A549 (cell line): ENCODE measurements at regions not wholly inside any gene's neighbourhood (a gene's known extent, or its start where the extent isn't known, plus 50 kb on each side); places are given as distances from the start of the nearest gene placed in this dataset.
A peak's percentile ranks its signal among the peaks of the same experiment; 100 is the strongest.

ENCODE experiments used
- ATAC-seq, 2 experiments: fragments of 200-7000 bp in 1 of 2; fragments of >200 bp in 1 of 2; cut with Nextera tagmentation in 1 of 2; cut with Tn5 transposase in 1 of 2; 3 replicates each; pipeline versions ENCODE4 v1.8.0 to v1.9.1; 2018 to 2020; ENCODE audit warnings: mild to moderate bottlenecking in 1 of 2, moderate library complexity in 1 of 2
- CTCF ChIA-PET: fragments of 300-600 bp; sonication (Branson Sonifier 250); formaldehyde crosslinking; extraction: SDS; loops from one replicate; lab custom pipeline; 2021; ENCODE audit warnings: antibody characterized with exemption, inconsistent platforms; lab: Yijun Ruan, JAX
- POLR2A ChIA-PET: fragments of 350-600 bp; formaldehyde crosslinking; extraction: SDS; loops from one replicate; lab custom pipeline; 2021; ENCODE audit warnings: antibody characterized with exemption, inconsistent platforms; lab: Yijun Ruan, JAX
- DNase-seq, 2 experiments: peaks; one replicate each; pipeline versions ENCODE4 v3.0.0 to v3.0.0-alpha.2; 2011 to 2016; ENCODE audit warnings: low read depth in 1 of 2, low spot score in 1 of 2
- FAIRE-seq: peaks from 2 replicates; lab custom pipeline; 2011; peaks lifted over from hg19 to GRCh38; lab: Jason Lieb, UNC
- H3K27ac ChIP-seq, 2 experiments: fragments of >200 bp; sonication (Bioruptor Twin); formaldehyde crosslinking; 3 replicates each; pipeline ENCODE4 v1.5.1; 2016 to 2017
- H3K4me1 ChIP-seq: fragments of >200 bp; sonication (Bioruptor Twin); formaldehyde crosslinking; 3 replicates; pipeline ENCODE4 v1.6.1; 2016
- H3K4me2 ChIP-seq: fragments of >200 bp; sonication (Bioruptor Twin); formaldehyde crosslinking; 3 replicates; pipeline ENCODE4 v1.6.1; 2016
- H3K4me3 ChIP-seq: fragments of >200 bp; sonication (Bioruptor Twin); formaldehyde crosslinking; 3 replicates; pipeline ENCODE4 v1.5.1; 2016
- H3K9me3 ChIP-seq: fragments of >200 bp; sonication (Bioruptor Twin); formaldehyde crosslinking; 3 replicates; pipeline ENCODE4 v1.6.1; 2016
- CBX8 ChIP-seq: fragments of 200-600 bp; sonication (generic); IDR thresholded peaks from 2 replicates; pipeline ENCODE4 v1.6.1; 2016
- CHD4 ChIP-seq: fragments of 200-600 bp; sonication (generic); IDR thresholded peaks from 2 replicates; pipeline ENCODE4 v1.6.1; 2016; ENCODE audit warnings: antibody characterized with exemption, mild to moderate bottlenecking, borderline replicate concordance
- CTCF ChIP-seq: fragments of >200 bp; sonication (Bioruptor Twin); formaldehyde crosslinking; IDR thresholded peaks from 3 replicates; pipeline ENCODE4 v1.5.1; 2016
- EHF ChIP-seq: fragments of 250-450 bp; sonication (Bioruptor Pico); IDR thresholded peaks from 2 replicates; pipeline ENCODE4 v1.5.0; 2020; ENCODE audit warnings: mild to moderate bottlenecking
- EHMT2 ChIP-seq: fragments of 200-600 bp; sonication (generic); IDR thresholded peaks from 2 replicates; pipeline ENCODE4 v1.6.1; 2016; ENCODE audit warnings: antibody characterized with exemption, low read depth, mild to moderate bottlenecking, moderate library complexity
- ELK1 ChIP-seq: fragments of 150-350 bp; IDR thresholded peaks from 2 replicates; pipeline ENCODE4 v1.6.1; 2014; ENCODE audit warnings: low read depth, mild to moderate bottlenecking, low read length
- EP300 ChIP-seq, 2 experiments: fragments of >200 bp; sonication (Bioruptor Twin); formaldehyde crosslinking; IDR thresholded peaks; 2 replicates in 1 of 2; 3 replicates in 1 of 2; pipeline ENCODE4 v1.6.1; 2016 to 2017
- GATA3 ChIP-seq: IDR thresholded peaks from 2 replicates; pipeline ENCODE4 v1.6.1; 2012; ENCODE audit warnings: borderline replicate concordance
- HDAC2 ChIP-seq: fragments of 200-600 bp; sonication (generic); IDR thresholded peaks from 2 replicates; pipeline ENCODE4 v1.6.1; 2016
- HOXA7 ChIP-seq: fragments of 250-450 bp; sonication (Bioruptor Pico); IDR thresholded peaks from 2 replicates; pipeline ENCODE4 v1.5.0; 2020; ENCODE audit warnings: mild to moderate bottlenecking, moderate library complexity
- JUN ChIP-seq, 2 experiments: fragments of >200 bp; sonication (Bioruptor Twin); formaldehyde crosslinking; IDR thresholded peaks; 2 replicates in 1 of 2; 3 replicates in 1 of 2; pipeline ENCODE4 v1.6.1; 2016 to 2017
- KDM5A ChIP-seq: fragments of 200-600 bp; sonication (generic); IDR thresholded peaks from 2 replicates; pipeline ENCODE4 v1.6.1; 2016; ENCODE audit warnings: antibody characterized with exemption, mild to moderate bottlenecking
- MAFK ChIP-seq: fragments of 450-650 bp; IDR thresholded peaks from 2 replicates; pipeline ENCODE4 v1.6.1; 2014; ENCODE audit not compliant: partially characterized antibody
- MAZ ChIP-seq: fragments of 150-350 bp; IDR thresholded peaks from 2 replicates; pipeline ENCODE4 v1.6.1; 2014; ENCODE audit warnings: antibody characterized with exemption, low read depth, low read length, borderline replicate concordance
- MYC ChIP-seq: IDR thresholded peaks from 2 replicates; pipeline ENCODE4 v1.6.1; 2012; ENCODE audit warnings: mild to moderate bottlenecking, inconsistent platforms, low read length, improper control_type of control experiment, borderline replicate concordance
- NFE2L2 ChIP-seq: fragments of 150-350 bp; conservative IDR thresholded peaks from 2 replicates; pipeline ENCODE4 v1.6.1; 2014; ENCODE audit warnings: low read length
- RAD21 ChIP-seq, 2 experiments: fragments of >200 bp in 1 of 2; sonication (Bioruptor Twin) in 1 of 2; formaldehyde crosslinking in 1 of 2; IDR thresholded peaks in 1 of 2; conservative IDR thresholded peaks in 1 of 2; 2 replicates in 1 of 2; 3 replicates in 1 of 2; pipeline ENCODE4 v1.6.1; 2012 to 2018; ENCODE audit warnings: inconsistent platforms in 1 of 2
- RARB ChIP-seq: fragments of 250-450 bp; sonication (Bioruptor Pico); IDR thresholded peaks from 2 replicates; pipeline ENCODE4 v1.8.0; 2021; ENCODE audit warnings: mild to moderate bottlenecking, moderate library complexity
- RCOR1 ChIP-seq: fragments of 150-350 bp; IDR thresholded peaks from 2 replicates; pipeline ENCODE4 v1.6.1; 2014; ENCODE audit warnings: antibody characterized with exemption, low read length, low read depth
- RNF2 ChIP-seq: fragments of 200-600 bp; sonication (generic); IDR thresholded peaks from 2 replicates; pipeline ENCODE4 v1.6.1; 2016; ENCODE audit warnings: low read depth, mild to moderate bottlenecking, antibody characterized with exemption, moderate library complexity, borderline replicate concordance
- SREBF2 ChIP-seq: fragments of 450-650 bp; IDR thresholded peaks from 2 replicates; pipeline ENCODE4 v1.6.1; 2014; ENCODE audit warnings: mild to moderate bottlenecking, moderate library complexity
- ZSCAN20 ChIP-seq: fragments of 250-450 bp; sonication (Bioruptor Pico); IDR thresholded peaks from 2 replicates; pipeline ENCODE4 v1.8.0; 2022; ENCODE audit warnings: mild to moderate bottlenecking, moderate library complexity
- WGBS: methylation state at CpG from one replicate; pipeline ENCODE4 v1.1.6; 2017; ENCODE audit errors: missing lambda C conversion rate; 5-methylcytosine and 5-hydroxymethylcytosine counted together
- TF ChIP-seq, protein P1 (sequence below): fragments of 450-650 bp; IDR thresholded peaks from 2 replicates; pipeline ENCODE4 v1.6.1; 2014; ENCODE audit warnings: antibody characterized with exemption

GRCh38 chr3:36201546-36201945 lies 178.8 kb upstream of the STAC start:
- Histone ChIP-seq H3K4me3 (no peak overlapping the region), H3K9me3 (no peaks in the 10 kb centered on the region), H3K27ac (no peak overlapping the region), H3K4me1 (no peaks in the 10 kb centered on the region), H3K4me2 (no peak overlapping the region)
- FAIRE-seq (no peak), ATAC-seq (no peak), DNase-seq (no peak)
- TF ChIP-seq RCOR1: no peak
- no peak for TF ChIP-seq RAD21 (conservative IDR thresholded peaks at IDR 0.05 in 1 of 2, IDR thresholded peaks at IDR 0.05 in 1 of 2)
- TF ChIP-seq RARB: no peak
- no peak for TF ChIP-seq NFE2L2
- no peak for TF ChIP-seq GATA3
- TF ChIP-seq JUN (IDR thresholded peaks at IDR 0.05): no peak
- no peak for TF ChIP-seq CTCF
- no peak for TF ChIP-seq EHF
- TF ChIP-seq MYC: no peak
- no peak for TF ChIP-seq MAFK
- TF ChIP-seq HOXA7 (CRISPR knock-in tag): no peak
- no peak for TF ChIP-seq CBX8
- TF ChIP-seq HDAC2: no peak
- TF ChIP-seq ZSCAN20 (CRISPR knock-in tag): no peak
- no peak for TF ChIP-seq KDM5A
- no peak for TF ChIP-seq CHD4
- TF ChIP-seq EHMT2: no peak
- CTCF ChIA-PET: interaction anchor here (1.6 kb wide), 1 partner anchor 9 kb away, joined by 4 read pairs; no protein-coding TSS in a partner anchor
- POLR2A ChIA-PET: no interaction called here

GRCh38 chr3:36206956-36207580 lies 173.2 kb upstream of the STAC start:
- ChIA-PET POLR2A (no interaction called here), CTCF (no interaction called here)
- H3K9me3 ChIP-seq: no peaks in the 10 kb centered on the region
- DNase-seq (no peak), ATAC-seq (no peak), FAIRE-seq (peak; percentile 32)
- no peak overlapping the region for H3K4me3 ChIP-seq
- H3K27ac ChIP-seq: no peak overlapping the region
- no peak overlapping the region for H3K4me2 ChIP-seq
- peaks cover 5% of the 10 kb centered on the region; the same call in 2 of the 3 replicates for H3K4me1 ChIP-seq
- WGBS: 36% methylated on average over 4 of the region's 4 CpGs
- TF ChIP-seq HOXA7 (CRISPR knock-in tag) (no peak), EP300 (IDR thresholded peaks at IDR 0.05) (no peak)

DNA sequence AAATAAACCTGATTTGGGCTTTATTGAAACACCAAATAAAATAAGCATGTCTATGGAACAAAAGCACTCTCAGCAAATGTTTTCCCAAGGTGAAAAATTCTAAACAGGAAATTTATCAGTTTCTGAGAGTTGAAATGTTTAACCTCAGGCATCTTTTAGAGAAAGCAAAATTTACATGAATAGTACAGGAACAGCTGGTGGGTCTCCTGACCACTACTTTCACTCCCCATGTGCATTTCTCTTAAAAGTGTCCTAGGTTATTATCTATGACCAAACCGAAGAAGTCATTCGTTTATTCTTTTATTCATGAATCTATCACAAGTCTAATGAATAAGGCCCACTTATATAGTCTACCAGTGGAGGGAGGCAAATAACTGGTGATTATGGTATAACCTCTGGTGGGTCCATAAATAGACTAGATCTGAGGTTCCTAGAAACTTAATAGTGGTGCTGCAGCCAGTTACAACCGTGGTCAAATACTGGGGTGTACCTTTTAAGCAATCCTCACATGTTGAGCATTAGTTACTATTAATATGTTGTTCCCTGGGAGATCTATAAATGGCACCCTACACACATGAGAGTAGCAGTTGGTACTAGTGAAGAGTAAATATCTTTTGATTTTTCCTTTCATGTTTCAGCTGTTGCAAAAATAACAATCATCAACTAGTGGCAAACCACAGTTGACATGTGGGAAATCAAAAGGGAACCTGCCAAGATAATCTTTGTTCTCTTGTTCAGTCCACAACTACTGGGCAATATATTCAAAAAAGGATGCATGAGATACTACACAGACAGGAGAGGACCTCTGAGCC lies 169.3 kb upstream of the STAC start:
- no peak for FAIRE-seq
- DNase-seq: no peak
- Histone ChIP-seq H3K9me3 (no peaks in the 10 kb centered on the region), H3K4me2 (no peak overlapping the region), H3K4me1 (peaks cover 19% of the 10 kb centered on the region), H3K27ac (no peak overlapping the region), H3K4me3 (no peak overlapping the region)
- CTCF ChIA-PET: interaction anchor here (1.5 kb wide), 1 partner anchor 10 kb away, joined by 4 read pairs; no protein-coding TSS in a partner anchor
- 33% methylated on average over 3 of the region's 3 CpGs for WGBS
- TF ChIP-seq RNF2: no peak
- no peak for TF ChIP-seq NFE2L2
- TF ChIP-seq MAZ: no peak
- TF ChIP-seq, protein P1, sequence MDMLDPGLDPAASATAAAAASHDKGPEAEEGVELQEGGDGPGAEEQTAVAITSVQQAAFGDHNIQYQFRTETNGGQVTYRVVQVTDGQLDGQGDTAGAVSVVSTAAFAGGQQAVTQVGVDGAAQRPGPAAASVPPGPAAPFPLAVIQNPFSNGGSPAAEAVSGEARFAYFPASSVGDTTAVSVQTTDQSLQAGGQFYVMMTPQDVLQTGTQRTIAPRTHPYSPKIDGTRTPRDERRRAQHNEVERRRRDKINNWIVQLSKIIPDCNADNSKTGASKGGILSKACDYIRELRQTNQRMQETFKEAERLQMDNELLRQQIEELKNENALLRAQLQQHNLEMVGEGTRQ: no peak
- TF ChIP-seq ELK1: no peak
- no peak for TF ChIP-seq EP300 (IDR thresholded peaks at IDR 0.05)
- no peak for TF ChIP-seq GATA3
- TF ChIP-seq SREBF2: no peak
- ATAC-seq: no peak
- POLR2A ChIA-PET: no interaction called here
